GM10266 (cell line): ENCODE measurements at regions not wholly inside any gene's neighbourhood (a gene's known extent, or its start where the extent isn't known, plus 50 kb on each side); places are given as distances from the start of the nearest gene placed in this dataset.

ENCODE experiments used
- DNase-seq: peaks from one replicate; pipeline ENCODE4 v3.0.0; 2012; ENCODE audit errors: extremely low spot score
- CTCF ChIP-seq: IDR thresholded peaks from 2 replicates; pipeline ENCODE4 v1.5.1; 2012; ENCODE audit warnings: mild to moderate bottlenecking, low read depth; ENCODE audit not compliant: control insufficient read depth, insufficient read depth; ENCODE audit errors: missing control alignments

DNA sequence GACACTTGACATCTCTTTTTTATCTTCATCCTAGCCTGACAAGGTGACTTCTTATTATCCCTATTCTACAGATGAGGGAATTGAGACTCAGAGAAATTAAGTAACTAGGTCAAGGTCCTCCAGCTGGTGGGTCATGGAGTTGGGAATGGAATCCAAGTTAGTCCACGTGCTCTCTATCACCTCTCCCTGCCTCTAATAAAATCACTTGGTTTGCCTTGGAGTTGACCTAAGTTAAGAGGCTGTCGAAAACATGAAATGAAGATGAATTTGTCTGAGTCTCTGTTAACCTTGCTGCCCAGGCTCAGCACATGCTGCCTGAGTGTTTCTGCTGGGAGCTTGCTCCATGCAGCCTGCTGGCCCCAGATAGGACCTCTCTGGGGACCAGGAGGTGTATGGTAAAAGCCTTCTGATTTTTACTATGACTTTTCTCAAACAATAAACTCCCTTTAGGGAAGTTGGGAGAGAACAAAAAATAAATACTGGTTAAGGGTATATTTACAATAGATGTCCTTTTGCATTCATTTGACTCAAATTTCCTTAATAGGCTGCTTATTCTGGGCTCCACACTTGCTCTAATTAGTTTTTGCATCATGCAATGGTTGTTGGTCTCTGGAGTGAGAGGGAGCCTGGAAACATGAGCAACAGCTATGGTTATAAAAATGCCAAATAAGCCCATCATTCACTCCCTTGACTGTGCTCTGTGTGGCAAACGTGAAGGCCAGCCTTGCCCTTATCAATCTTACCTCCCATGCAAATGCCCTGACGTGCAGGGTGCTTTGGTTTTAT is 61.6 kb upstream of the DHX15 start:
- no peak for DNase-seq

DNA sequence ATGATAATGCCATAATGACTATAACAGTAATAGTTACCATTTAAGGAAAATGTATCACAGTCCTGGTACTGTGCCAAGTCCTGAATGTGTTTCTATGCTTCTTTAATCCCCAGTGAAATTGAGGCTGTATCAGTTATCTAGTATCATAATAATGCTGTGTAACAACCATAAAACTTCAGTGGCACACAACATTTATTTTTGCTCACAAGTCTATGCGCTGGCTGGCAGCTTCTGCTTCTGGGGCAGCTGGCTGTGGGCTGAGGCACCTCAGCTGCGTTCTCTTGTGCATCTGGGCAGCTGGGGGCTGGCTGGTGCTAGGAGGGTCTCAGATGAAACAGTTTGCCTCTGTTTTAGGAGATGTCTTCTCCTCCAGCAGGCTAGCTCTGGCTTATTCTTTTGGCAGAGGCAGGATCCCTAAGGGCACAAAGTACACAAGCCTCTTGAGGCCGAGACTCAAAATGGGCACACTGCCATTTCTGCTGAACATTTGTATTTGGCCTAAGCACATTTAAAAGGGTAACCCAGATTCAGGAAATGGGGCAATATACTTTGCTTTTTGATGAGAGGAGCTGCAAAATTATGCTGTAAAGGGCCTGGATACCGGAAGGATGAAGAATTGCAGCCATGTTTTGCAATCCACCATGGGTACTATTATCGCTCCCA is 62.6 kb upstream of the DHX15 start:
- TF ChIP-seq CTCF = no peak
- DNase-seq = no peak

More for the DNA sequence above, 61.6 kb upstream of the DHX15 start:
- TF ChIP-seq CTCF = no peak

DNA sequence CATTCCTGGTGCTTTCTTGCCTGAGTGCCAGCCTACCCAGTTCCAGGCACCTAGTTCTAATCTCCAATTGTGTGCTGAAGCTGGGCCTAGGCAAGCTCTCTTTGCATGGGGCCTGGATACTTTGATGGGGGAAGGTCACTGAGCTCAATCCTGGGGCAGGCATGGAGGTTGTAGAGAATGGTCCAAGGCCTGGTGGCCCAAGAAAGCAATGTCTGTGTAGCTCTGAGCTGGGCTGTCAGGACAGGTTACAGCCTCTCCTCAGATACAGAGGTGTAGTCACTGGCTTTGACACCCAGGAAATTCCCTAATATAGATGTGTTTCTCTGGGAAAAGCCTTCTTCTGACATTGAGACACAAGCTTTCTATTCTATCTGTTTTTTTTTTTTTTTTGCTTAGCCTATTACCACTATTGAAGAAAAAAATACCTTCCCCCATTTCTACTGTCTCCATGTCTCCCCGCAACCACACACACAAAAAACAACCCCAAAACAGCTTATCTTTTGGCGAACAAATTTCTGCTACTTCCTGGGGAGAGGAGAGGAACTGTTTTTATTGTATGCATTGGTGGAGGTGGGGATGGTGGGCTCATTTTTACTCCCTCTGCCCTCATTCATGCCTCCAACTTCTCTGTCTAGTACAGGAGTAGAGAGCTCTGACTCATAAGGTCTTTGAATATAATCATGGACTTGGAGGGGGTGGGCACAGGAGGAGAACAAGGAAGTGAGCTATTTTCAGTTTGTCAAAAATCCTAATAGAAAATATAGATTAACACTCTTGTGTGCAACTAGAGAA is 66.7 kb upstream of the DHX15 start:
- no peak for DNase-seq

GRCh38 chr4:24655326-24655725 is 71.0 kb upstream of the DHX15 start:
- DNase-seq = no peak
- TF ChIP-seq CTCF = no peak

More for the DNA sequence above, 66.7 kb upstream of the DHX15 start:
- TF ChIP-seq CTCF = no peak

GRCh38 chr4:24655971-24656370 is 71.6 kb upstream of the DHX15 start:
- DNase-seq = no peak
- no peak for TF ChIP-seq CTCF

- no peak for DNase-seq
- no peak for TF ChIP-seq CTCF
Observed at GRCh38 chr4:24656906-24657305, 72.6 kb upstream of the DHX15 start.
